SK-N-SH treated with all-trans-retinoic acid at 6 μM for 48 hours (cell line): ENCODE measurements at regions not wholly inside any gene's neighbourhood (a gene's known extent, or its start where the extent isn't known, plus 50 kb on each side); places are given as distances from the start of the nearest gene placed in this dataset.

Experiments
- BACH2 ChIP-seq: fragments of 250-450 bp; sonication (Bioruptor Pico); IDR thresholded peaks from 2 replicates; pipeline ENCODE4 v1.9.0; 2021; ENCODE audit warnings: mild to moderate bottlenecking, borderline replicate concordance
- ESRRG ChIP-seq: fragments of 250-450 bp; sonication (Bioruptor Pico); IDR thresholded peaks from 2 replicates; pipeline ENCODE4 v1.6.1; 2021; ENCODE audit warnings: mild to moderate bottlenecking
- GLIS3 ChIP-seq: fragments of 250-450 bp; sonication (Bioruptor Pico); IDR thresholded peaks from 2 replicates; pipeline ENCODE4 v1.5.0; 2020; ENCODE audit warnings: mild to moderate bottlenecking, moderate library complexity
- ISL1 ChIP-seq: fragments of 250-450 bp; sonication (Bioruptor Pico); IDR thresholded peaks from 2 replicates; pipeline ENCODE4 v2.1.2; 2022; ENCODE audit warnings: mild to moderate bottlenecking, moderate library complexity
- PPARA ChIP-seq: fragments of 250-450 bp; sonication (Bioruptor Pico); IDR thresholded peaks from 2 replicates; pipeline ENCODE4 v1.5.0; 2020; ENCODE audit warnings: mild to moderate bottlenecking, borderline replicate concordance
- SNAI2 ChIP-seq: fragments of 250-450 bp; sonication (Bioruptor Pico); IDR thresholded peaks from 2 replicates; pipeline ENCODE4 v1.5.0; 2020; ENCODE audit warnings: mild to moderate bottlenecking, moderate library complexity
- TCF4 ChIP-seq: fragments of 250-450 bp; sonication (Bioruptor Pico); IDR thresholded peaks from 2 replicates; pipeline ENCODE4 v1.8.0; 2021; ENCODE audit warnings: mild to moderate bottlenecking, moderate library complexity, borderline replicate concordance
- ZC3H10 ChIP-seq: fragments of 250-450 bp; sonication (Bioruptor Pico); IDR thresholded peaks from 2 replicates; pipeline ENCODE4 v1.5.1; 2021; ENCODE audit warnings: mild to moderate bottlenecking, moderate library complexity
- ZFP3 ChIP-seq: fragments of 250-450 bp; sonication (Bioruptor Pico); IDR thresholded peaks from 2 replicates; pipeline ENCODE4 v1.5.0; 2020; ENCODE audit warnings: mild to moderate bottlenecking, moderate library complexity
- ZFP30 ChIP-seq: fragments of 450-650 bp; formaldehyde crosslinking; IDR thresholded peaks from 2 replicates; pipeline ENCODE4 v1.5.0; 2022; ENCODE audit warnings: mild to moderate bottlenecking, moderate library complexity
- TF ChIP-seq, protein P1 (sequence below): fragments of 250-450 bp; sonication (Bioruptor Pico); IDR thresholded peaks from 2 replicates; pipeline ENCODE4 v1.8.0; 2020; ENCODE audit warnings: mild to moderate bottlenecking, moderate library complexity, borderline replicate concordance
- TF ChIP-seq, protein P2 (sequence below): fragments of 250-450 bp; sonication (Bioruptor Pico); IDR thresholded peaks from 2 replicates; pipeline ENCODE4 v1.5.1; 2020; ENCODE audit warnings: low read depth, mild to moderate bottlenecking, moderate library complexity
- TF ChIP-seq, protein P3 (sequence below): fragments of 250-450 bp; sonication (Bioruptor Pico); IDR thresholded peaks from 2 replicates; pipeline ENCODE4 v1.5.0; 2020; ENCODE audit warnings: mild to moderate bottlenecking, moderate library complexity
- TF ChIP-seq, protein P4 (sequence below): fragments of 250-450 bp; sonication (Bioruptor Pico); IDR thresholded peaks from 2 replicates; pipeline ENCODE4 v1.5.1; 2021; ENCODE audit warnings: mild to moderate bottlenecking, moderate library complexity

DNA sequence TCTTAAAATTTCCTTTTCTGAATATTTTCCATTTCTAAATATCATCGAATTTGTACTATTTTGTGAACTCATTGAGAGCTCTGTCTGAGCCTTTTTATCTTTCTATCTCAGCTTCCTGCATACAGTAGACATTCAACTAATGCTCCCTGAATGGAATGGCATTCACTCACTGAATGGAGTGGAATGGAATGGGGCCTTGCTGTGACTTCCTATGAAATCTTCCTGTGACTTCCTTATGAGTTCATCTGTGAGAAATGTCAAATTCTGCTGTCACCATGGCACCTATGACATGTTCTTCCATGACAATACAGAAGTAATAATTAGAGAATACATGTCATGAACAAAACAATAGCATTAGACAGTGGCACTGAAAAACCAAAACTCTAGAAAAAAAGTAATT lies 199.6 kb downstream of the NR4A2 start:
- TF ChIP-seq PPARA (no peak), SNAI2 (CRISPR knock-in tag) (no peak), BACH2 (CRISPR knock-in tag) (no peak), ZC3H10 (CRISPR knock-in tag) (no peak), ZFP3 (CRISPR knock-in tag) (no peak), GLIS3 (CRISPR knock-in tag) (no peak), ZFP30 (CRISPR knock-in tag) (no peak), ISL1 (CRISPR knock-in tag) (no peak), ESRRG (CRISPR knock-in tag) (no peak), TCF4 (CRISPR knock-in tag) (no peak)
- TF ChIP-seq, protein P1, sequence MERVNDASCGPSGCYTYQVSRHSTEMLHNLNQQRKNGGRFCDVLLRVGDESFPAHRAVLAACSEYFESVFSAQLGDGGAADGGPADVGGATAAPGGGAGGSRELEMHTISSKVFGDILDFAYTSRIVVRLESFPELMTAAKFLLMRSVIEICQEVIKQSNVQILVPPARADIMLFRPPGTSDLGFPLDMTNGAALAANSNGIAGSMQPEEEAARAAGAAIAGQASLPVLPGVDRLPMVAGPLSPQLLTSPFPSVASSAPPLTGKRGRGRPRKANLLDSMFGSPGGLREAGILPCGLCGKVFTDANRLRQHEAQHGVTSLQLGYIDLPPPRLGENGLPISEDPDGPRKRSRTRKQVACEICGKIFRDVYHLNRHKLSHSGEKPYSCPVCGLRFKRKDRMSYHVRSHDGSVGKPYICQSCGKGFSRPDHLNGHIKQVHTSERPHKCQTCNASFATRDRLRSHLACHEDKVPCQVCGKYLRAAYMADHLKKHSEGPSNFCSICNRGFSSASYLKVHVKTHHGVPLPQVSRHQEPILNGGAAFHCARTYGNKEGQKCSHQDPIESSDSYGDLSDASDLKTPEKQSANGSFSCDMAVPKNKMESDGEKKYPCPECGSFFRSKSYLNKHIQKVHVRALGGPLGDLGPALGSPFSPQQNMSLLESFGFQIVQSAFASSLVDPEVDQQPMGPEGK (CRISPR knock-in tag): no peak
- TF ChIP-seq, protein P2, sequence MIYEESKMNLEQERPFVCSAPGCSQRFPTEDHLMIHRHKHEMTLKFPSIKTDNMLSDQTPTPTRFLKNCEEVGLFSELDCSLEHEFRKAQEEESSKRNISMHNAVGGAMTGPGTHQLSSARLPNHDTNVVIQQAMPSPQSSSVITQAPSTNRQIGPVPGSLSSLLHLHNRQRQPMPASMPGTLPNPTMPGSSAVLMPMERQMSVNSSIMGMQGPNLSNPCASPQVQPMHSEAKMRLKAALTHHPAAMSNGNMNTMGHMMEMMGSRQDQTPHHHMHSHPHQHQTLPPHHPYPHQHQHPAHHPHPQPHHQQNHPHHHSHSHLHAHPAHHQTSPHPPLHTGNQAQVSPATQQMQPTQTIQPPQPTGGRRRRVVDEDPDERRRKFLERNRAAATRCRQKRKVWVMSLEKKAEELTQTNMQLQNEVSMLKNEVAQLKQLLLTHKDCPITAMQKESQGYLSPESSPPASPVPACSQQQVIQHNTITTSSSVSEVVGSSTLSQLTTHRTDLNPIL (CRISPR knock-in tag): no peak
- TF ChIP-seq, protein P3, sequence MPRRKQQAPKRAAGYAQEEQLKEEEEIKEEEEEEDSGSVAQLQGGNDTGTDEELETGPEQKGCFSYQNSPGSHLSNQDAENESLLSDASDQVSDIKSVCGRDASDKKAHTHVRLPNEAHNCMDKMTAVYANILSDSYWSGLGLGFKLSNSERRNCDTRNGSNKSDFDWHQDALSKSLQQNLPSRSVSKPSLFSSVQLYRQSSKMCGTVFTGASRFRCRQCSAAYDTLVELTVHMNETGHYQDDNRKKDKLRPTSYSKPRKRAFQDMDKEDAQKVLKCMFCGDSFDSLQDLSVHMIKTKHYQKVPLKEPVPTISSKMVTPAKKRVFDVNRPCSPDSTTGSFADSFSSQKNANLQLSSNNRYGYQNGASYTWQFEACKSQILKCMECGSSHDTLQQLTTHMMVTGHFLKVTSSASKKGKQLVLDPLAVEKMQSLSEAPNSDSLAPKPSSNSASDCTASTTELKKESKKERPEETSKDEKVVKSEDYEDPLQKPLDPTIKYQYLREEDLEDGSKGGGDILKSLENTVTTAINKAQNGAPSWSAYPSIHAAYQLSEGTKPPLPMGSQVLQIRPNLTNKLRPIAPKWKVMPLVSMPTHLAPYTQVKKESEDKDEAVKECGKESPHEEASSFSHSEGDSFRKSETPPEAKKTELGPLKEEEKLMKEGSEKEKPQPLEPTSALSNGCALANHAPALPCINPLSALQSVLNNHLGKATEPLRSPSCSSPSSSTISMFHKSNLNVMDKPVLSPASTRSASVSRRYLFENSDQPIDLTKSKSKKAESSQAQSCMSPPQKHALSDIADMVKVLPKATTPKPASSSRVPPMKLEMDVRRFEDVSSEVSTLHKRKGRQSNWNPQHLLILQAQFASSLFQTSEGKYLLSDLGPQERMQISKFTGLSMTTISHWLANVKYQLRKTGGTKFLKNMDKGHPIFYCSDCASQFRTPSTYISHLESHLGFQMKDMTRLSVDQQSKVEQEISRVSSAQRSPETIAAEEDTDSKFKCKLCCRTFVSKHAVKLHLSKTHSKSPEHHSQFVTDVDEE (CRISPR knock-in tag): no peak
- TF ChIP-seq, protein P4, sequence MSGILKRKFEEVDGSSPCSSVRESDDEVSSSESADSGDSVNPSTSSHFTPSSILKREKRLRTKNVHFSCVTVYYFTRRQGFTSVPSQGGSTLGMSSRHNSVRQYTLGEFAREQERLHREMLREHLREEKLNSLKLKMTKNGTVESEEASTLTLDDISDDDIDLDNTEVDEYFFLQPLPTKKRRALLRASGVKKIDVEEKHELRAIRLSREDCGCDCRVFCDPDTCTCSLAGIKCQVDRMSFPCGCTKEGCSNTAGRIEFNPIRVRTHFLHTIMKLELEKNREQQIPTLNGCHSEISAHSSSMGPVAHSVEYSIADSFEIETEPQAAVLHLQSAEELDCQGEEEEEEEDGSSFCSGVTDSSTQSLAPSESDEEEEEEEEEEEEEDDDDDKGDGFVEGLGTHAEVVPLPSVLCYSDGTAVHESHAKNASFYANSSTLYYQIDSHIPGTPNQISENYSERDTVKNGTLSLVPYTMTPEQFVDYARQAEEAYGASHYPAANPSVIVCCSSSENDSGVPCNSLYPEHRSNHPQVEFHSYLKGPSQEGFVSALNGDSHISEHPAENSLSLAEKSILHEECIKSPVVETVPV (CRISPR knock-in tag): no peak
